Prostate gland (tissue), 2 donors: ENCODE measurements at regions not wholly inside any gene's neighbourhood (a gene's known extent, or its start where the extent isn't known, plus 50 kb on each side); places are given as distances from the start of the nearest gene placed in this dataset.

ENCODE experiments used
- CTCF ChIP-seq, 4 experiments: fragments of 200-600 bp in 2 of 4; fragments of 450-650 bp in 2 of 4; sonication (generic) in 2 of 4; IDR thresholded peaks; 1 replicate in 3 of 4; 2 replicates in 1 of 4; pipeline ENCODE4 v1.5.1; 2016 to 2019; ENCODE audit warnings: antibody characterized with exemption in 4 of 4, mild to moderate bottlenecking in 2 of 4, moderate library complexity in 2 of 4
- POLR2A ChIP-seq: fragments of 450-650 bp; IDR thresholded peaks from one replicate; pipeline ENCODE4 v1.6.1; 2016; ENCODE audit warnings: antibody characterized with exemption, mild to moderate bottlenecking

DNA sequence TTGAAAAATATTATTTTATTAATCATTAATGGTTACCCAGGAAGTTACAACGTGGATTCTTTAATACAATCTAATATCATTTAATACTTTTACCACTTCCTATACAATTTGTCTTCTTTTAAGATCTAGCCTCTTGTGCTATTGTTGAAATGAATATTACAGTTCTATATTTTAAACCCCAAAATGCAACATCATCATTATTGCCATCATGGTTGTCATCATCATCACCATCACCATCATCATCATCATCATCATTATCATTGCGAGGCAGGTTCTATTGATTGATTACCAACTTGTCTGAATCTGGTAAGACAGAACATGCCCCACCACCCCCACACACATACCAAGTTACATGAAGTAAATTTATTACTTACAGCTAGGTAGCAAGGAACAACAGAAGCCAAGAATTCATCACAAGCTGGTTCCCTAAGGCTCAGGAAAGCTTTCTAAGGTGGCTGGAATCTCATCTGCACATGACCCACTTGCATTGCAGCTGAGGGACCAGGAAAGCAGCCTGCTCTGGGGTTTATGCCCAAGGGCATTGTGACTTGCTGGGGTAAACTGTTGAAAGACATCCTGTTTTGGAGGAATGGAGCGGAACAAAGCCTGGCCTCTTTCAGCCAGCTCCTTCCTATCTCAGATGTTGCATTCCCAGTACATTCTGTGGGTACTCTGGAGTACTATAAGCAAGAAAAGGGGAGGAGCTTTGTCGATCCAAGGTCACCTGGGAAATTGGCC, 418.1 kb downstream of the PRR16 start:
- TF ChIP-seq POLR2A: no peak
- no peak for TF ChIP-seq CTCF (IDR thresholded peaks at IDR 0.05)
